T47D (cell line): ENCODE measurements at regions not wholly inside any gene's neighbourhood (a gene's known extent, or its start where the extent isn't known, plus 50 kb on each side); places are given as distances from the start of the nearest gene placed in this dataset.
A peak's percentile ranks its signal among the peaks of the same experiment; 100 is the strongest.

Experiments
- DNase-seq, 2 experiments: peaks; one replicate each; pipeline versions ENCODE4 v3.0.0 to v3.0.0-alpha.2; 2011 to 2012; ENCODE audit warnings: low read depth in 1 of 2, low spot score in 1 of 2
- JUND ChIP-seq: IDR thresholded peaks from 2 replicates; pipeline ENCODE4 v1.6.1; 2012; ENCODE audit warnings: low read depth
- in situ Hi-C: cut with HindIII; loops from 2 replicates; pipeline ENCODE4 v1.10.0; 2016; ENCODE audit warnings: low sequenced_read_pairs, low pct_unique_long_range_greater_than_20kb

DNA sequence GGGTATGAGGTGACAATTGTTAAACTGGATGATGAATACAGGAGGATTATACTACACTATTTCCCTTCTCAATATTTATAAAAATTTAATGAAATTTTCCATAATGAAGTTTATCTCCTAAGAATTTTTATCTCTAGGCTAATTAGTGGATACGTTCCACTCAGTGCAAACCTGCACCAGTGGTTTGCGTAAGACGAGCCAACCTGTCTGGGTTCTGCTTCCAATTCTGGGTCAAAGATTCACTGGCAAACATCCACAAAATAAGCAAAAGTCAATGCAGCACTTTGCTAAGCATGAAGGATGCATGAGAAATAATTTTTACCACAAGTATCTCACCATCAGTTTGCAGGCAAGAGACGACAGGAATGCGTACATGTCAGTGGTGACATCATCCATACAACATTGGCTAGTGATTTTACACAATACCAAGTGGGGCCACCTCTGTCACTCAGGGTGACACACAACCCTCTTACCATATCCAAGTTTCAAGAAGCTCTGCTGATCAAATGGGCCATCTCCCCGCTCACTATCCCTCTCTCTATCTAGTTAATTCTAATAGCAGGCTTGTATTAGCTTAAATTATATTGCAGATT lies 51.7 kb downstream of the FAM50B start:
- no peak for TF ChIP-seq JUND
- peak in 1 of 2 experiments; percentile 38 for DNase-seq
- in situ Hi-C loops = no loop called here

DNA sequence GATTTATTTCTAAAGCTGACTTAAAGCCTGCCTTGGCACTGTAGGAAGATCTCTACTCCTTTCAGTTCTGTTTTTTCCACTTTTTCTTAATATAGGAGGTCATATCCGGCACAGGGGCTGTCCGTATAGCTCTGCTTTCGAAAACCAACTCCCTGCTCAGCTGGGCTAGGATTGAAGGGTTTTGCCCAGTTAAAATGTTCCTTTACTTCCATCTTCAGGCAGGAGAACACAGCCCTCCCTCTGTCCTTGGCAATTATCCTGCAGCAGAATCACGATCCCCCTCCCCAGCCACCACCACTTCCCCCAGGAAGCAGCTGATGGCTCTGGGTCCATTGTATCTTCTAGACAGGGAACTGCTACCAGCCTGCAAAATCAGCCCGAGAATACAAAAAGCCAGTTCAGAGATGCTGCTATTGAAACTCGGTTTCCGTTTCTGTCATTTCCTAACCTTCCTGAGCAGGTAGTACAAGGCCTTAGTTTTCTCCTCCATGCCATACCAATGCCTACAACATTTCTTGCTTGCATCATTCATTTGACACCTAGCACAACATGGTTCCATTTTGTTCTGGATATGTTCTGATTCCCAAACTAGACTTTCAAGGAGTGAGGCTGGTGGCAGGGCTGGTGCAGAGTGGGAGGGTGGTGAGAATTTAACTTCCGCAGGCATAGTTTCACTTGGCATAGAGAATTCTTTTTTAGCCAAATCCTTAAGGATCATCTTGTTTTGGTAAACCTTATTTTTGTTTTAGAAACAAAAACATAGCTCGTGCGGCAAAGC lies 53.9 kb downstream of the FAM50B start:
- no peak for DNase-seq
- in situ Hi-C loops = no loop called here
- TF ChIP-seq JUND = no peak

DNA sequence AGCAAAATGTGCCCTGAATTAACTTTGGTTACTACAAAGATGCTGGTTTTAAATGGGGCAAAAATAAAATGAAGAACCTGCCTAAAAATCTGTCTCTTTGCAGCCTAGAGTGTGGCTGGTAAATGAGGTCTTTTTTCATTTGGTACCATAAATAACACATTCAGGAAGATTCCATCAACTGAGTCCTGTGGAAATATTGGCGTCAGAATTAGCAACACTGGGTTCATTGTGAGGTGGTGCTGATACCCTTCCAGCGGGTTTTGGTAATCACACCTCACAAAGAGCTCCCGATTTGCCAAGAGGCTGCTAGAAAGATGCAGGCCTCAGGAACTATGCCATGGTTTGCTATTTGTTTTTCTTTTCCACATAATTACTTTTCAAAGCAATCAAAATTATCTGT lies 55.3 kb downstream of the FAM50B start:
- in situ Hi-C loops = no loop called here
- TF ChIP-seq JUND = no peak
- no peak for DNase-seq

DNA sequence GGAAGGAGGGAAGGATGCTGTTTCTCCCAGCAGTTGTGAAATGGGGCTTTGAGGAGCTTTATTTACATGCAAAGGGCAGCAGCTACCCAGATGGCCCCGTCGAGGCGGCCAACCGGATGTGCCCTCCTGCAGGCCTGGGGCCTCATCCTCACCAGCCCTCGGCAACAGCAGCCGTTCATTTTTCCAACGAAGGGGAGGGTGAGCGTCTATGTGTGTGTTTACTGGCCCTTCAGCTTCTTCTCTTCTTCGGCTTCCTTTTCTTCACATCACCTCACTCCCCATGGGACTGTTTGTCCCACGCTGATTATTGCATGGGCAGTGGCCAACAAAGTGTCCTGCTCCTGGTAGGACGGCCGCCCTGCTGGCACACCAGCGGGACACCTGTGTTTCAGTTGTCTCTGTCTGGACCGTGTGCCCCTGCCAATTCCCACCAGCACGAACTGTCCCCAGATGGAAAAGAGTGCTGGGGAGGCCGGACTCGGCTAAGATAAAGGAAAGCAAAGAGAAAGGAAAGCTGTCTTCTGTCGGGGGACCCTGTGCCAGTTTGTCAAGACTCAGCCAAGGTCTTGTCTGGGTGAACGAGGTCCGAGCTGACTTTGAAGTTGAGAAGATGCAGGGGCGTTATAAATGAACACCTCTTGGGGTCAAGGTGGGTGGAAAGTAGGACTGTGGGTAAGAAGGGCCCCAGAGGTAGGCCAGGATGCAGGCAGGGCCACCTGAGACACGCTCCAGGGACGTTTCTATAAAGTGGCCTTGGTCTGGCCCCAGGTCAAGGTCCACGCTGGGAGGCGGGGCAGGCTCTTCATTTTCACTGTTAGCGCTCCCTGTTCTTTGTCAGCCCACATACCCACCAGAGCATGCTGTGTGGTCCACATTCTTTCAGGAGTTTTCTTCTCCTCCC lies 57.0 kb downstream of the FAM50B start:
- no peak for DNase-seq
- no peak for TF ChIP-seq JUND
- in situ Hi-C loops = no loop called here

DNA sequence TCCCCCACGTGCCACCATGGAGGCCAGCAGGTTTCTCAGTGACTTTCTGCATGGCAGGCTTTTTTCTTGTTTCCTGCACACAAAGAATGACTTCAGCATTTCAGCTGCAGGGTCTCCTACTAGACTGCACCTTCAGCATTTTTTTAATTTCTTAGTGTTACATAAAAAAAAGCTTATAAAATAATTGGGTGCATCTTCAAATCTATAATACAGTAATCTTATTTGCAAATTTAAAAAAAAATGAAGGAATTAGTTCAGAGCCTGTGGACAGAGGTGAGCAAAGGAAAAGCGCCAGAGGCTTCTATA lies 57.6 kb downstream of the FAM50B start:
- DNase-seq = no peak
- in situ Hi-C loops = no loop called here
- TF ChIP-seq JUND = no peak

DNA sequence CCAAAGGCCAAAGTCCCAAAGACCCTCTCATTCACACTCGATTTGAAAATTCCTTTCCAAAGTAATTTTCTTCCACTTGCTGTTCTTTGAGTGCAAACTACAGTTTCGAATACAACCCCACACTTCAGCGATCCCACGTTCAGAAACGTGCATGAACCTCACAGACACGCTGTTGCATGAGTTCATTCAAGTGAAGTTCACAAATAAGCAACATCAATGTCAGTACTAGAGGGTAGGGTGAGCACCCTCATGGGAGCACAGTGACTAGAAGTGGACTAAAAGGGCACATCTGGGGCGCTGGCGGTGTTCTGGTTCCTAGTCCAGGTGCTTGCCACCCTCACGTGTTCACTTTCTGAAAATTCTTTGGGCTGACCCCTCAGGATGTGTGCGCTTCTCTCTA lies 59.0 kb downstream of the FAM50B start:
- no peak for TF ChIP-seq JUND
- no peak for DNase-seq
- in situ Hi-C loops = no loop called here

DNA sequence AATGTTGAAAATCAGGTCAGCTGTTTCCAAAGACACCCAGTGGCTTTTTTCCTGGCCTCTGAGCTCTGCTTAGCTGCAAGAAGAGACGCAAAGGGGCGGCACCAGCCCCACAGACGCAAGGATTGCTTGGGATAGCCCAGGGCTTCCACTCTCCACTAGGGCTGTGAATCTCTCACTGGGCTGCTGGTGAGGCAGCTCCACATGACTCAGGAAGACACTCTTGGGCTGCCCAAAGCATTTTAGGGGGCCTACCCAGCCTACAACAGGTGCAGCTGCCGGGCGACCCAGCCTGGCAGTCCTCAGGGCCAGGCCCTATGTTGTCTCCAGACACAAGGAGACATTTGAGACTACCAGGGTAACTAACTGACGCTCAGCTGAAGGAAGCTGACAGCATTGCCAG lies 59.8 kb downstream of the FAM50B start:
- DNase-seq = no peak
- in situ Hi-C loops = no loop called here
- TF ChIP-seq JUND = no peak

DNA sequence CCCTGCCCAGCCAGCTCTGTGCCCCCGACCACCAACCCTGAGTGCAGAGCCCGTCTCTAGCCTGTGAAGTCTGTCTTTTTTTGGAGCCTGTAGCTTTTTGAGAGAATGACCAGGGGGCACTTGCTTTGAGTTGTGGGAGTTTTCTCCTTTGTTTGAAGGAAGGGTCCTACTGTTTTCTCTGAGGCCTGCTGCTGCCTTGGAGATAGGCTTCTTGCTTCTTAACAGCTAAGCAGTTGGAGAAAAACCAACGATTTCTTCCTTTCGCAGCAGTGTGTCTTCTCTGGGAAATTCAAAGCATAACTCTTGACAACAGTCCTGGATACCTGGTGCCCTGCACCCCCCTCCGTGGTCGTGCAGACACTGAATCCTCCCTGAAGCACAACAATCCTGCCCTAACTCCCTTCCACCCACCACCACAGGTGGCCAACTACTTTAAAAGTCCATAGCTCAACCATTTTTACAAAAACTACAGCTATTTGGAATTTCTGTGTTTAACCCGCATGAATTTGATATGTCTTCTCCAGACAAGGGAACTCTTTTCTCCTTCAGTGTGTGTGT lies 61.0 kb downstream of the FAM50B start:
- in situ Hi-C loops = no loop called here
- no peak for TF ChIP-seq JUND

DNA sequence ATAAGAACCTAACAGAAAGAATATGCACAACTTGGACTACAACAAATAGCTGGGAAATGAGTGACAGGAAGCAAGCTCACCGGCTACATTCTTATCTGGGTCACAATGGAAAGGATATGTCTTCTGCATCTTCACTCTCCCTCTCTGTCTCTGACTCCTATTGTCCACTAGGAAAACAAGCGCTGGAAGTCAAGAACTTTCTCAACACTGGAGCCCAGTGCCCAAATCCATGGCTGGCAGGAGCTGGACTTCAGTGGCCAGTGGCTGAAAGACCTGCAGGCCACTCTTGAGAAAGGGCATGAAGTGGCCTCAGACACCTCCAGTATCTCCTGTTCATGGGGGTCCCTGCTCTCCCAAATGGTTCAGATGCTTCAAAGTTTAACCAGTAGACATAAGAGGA lies 62.0 kb downstream of the FAM50B start:
- DNase-seq = no peak
- no peak for TF ChIP-seq JUND
- in situ Hi-C loops = no loop called here

More for the DNA sequence above, 61.0 kb downstream of the FAM50B start:
- DNase-seq = no peak

DNA sequence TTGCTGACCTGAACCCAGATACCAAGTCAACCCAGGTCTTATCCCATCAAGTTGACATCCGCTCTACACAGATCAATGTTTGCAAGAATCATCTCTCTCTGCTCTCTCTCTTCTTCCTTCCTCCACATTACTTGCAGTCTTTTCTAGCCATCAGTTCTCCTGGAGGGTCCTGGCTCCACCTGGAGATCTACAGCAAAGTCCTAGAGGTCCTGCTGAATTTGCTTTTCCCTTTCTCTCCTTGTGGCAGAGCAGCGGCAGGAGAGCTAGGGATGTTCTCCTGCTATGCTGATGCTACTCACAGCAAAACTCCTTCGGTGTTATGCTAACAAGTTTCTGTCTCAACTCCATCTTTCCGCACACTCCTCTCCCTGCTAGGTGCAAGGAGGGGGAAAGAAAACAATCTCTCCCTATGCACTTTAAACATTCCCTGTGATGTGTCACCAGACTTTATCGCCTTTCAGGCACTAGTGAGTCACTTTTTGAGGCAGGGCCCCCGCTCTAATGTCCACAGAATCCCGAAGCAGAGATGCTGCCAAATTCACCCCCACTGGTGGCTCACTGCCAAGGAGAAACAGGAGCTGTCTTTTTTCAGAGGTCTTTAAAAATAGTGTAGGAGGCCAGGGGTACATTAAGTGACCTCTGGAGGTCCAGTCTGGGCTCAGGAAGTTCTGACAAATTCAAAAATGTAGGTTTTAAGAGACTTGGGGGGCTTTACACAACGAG lies 62.6 kb downstream of the FAM50B start:
- no peak for TF ChIP-seq JUND
- in situ Hi-C loops = no loop called here
- DNase-seq = no peak

DNA sequence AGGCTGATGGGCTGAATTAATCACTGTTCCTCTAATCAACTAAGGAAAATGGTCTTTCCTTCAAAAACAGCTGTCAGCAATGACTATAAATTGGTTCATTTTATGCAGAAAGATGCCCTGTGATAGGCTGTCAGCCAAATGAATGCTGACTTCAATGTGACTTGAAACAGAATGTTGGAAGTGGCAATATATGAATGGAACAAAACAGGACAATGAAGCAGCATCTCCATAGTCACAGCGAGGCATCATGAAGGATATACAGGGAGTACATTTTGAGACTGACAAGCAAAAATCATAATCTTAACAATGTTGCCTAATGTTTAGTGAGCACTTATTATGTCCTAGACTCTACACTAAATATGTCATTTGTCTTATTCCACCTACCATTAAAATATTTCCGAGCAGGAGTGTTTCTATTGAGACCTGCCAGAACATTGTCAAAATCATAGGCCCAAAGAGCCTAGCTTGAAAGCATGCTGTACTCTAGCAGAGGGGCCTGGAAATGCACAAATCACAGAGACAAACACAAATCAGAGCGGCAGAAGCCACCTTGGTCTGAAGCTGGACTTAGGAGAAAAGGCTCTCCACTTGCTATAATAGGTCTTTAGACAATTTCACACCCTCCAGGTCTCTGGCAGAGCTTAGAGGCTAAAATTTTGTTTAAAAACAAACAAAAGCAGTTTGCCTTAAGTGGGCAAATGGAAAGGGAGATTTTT lies 63.3 kb downstream of the FAM50B start:
- in situ Hi-C loops = no loop called here
- DNase-seq = no peak
- TF ChIP-seq JUND = no peak
